Ovary (tissue), 3 donors: ENCODE measurements at regions not wholly inside any gene's neighbourhood (a gene's known extent, or its start where the extent isn't known, plus 50 kb on each side); places are given as distances from the start of the nearest gene placed in this dataset.

Source experiments
- CTCF ChIP-seq, 3 donors: fragments of 450-650 bp in 2 of 3; fragments of 200-600 bp in 1 of 3; IDR thresholded peaks; one replicate each; pipeline versions ENCODE4 v1.5.1 to v1.8.0; 2016 to 2022; ENCODE audit warnings: antibody characterized with exemption in 3 of 3, mild to moderate bottlenecking in 1 of 3
- EP300 ChIP-seq: sonication (generic); formaldehyde crosslinking; IDR thresholded peaks from one replicate; pipeline ENCODE4 v1.6.1; 2017; ENCODE audit warnings: antibody characterized with exemption
- POLR2A ChIP-seq: fragments of 450-650 bp; IDR thresholded peaks from one replicate; pipeline ENCODE4 v1.6.1; 2017; ENCODE audit warnings: antibody characterized with exemption, mild to moderate bottlenecking, moderate library complexity
- donor health status: DM: no; HTN: no; CAD: no.

- TF ChIP-seq CTCF (IDR thresholded peaks at IDR 0.05) (no peak), POLR2A (no peak), EP300 (no peak)
Measured at GRCh38 chr16:80449392-80449791, 91.4 kb upstream of the DYNLRB2 start.
